IPS-15b (cell line): ENCODE measurements at regions not wholly inside any gene's neighbourhood (a gene's known extent, or its start where the extent isn't known, plus 50 kb on each side); places are given as distances from the start of the nearest gene placed in this dataset.
"Not testable (repeated sequence)": the region's sequence is repeated elsewhere in the genome, so short reads cannot be mapped to it uniquely, and the experiment has no call there.

Experiments used
- H3K27me3 ChIP-seq: one replicate; pipeline ENCODE4 v1.6.1; 2013; ENCODE audit warnings: low read length; ENCODE audit not compliant: control insufficient read depth, insufficient read depth
- H3K36me3 ChIP-seq: one replicate; pipeline ENCODE4 v1.6.1; 2013; ENCODE audit warnings: low read length; ENCODE audit not compliant: control insufficient read depth, insufficient read depth
- H3K4me1 ChIP-seq: one replicate; pipeline ENCODE4 v1.6.1; 2013; ENCODE audit warnings: mild to moderate bottlenecking, low read length; ENCODE audit not compliant: control insufficient read depth, insufficient read depth
- H3K4me3 ChIP-seq: one replicate; pipeline ENCODE4 v1.5.1; 2013; ENCODE audit warnings: low read depth, low read length
- H3K9ac ChIP-seq: one replicate; pipeline ENCODE4 v1.6.1; 2013; ENCODE audit warnings: low read depth, mild to moderate bottlenecking, low read length
- H3K9me3 ChIP-seq: one replicate; pipeline ENCODE4 v1.6.1; 2013; ENCODE audit warnings: mild to moderate bottlenecking, low read length; ENCODE audit not compliant: control insufficient read depth, insufficient read depth

GRCh38 chr12:67483871-67484554 lies 164.5 kb upstream of the DYRK2 start:
- H3K4me1 ChIP-seq: no peaks in the 10 kb centered on the region
- H3K4me3 ChIP-seq: no peak overlapping the region
- no peaks in the 10 kb centered on the region for H3K27me3 ChIP-seq
- H3K9me3 ChIP-seq: no peaks in the 10 kb centered on the region
- no peak overlapping the region for H3K9ac ChIP-seq
- H3K36me3 ChIP-seq: no peaks in the 10 kb centered on the region

GRCh38 chr12:67484791-67485480 lies 163.6 kb upstream of the DYRK2 start:
- no peak overlapping the region for H3K9ac ChIP-seq
- H3K9me3 ChIP-seq: no peaks in the 10 kb centered on the region
- no peak overlapping the region for H3K4me3 ChIP-seq
- H3K4me1 ChIP-seq: no peaks in the 10 kb centered on the region
- no peaks in the 10 kb centered on the region for H3K27me3 ChIP-seq
- H3K36me3 ChIP-seq: no peaks in the 10 kb centered on the region

- no peaks in the 10 kb centered on the region for H3K27me3 ChIP-seq
- no peaks in the 10 kb centered on the region for H3K9me3 ChIP-seq
- no peak overlapping the region for H3K9ac ChIP-seq
- H3K36me3 ChIP-seq: no peaks in the 10 kb centered on the region
- no peaks in the 10 kb centered on the region for H3K4me1 ChIP-seq
- H3K4me3 ChIP-seq: no peak overlapping the region
Observed at GRCh38 chr12:67486671-67487070, 161.9 kb upstream of the DYRK2 start.

- not testable (repeated sequence) for H3K27me3 ChIP-seq, H3K9ac ChIP-seq, H3K4me1 ChIP-seq, H3K9me3 ChIP-seq, H3K36me3 ChIP-seq, H3K4me3 ChIP-seq
Observed at GRCh38 chr12:67488349-67488748, 160.2 kb upstream of the DYRK2 start.

GRCh38 chr12:67489007-67489406 lies 159.5 kb upstream of the DYRK2 start:
- Histone ChIP-seq H3K4me1 (no peaks in the 10 kb centered on the region), H3K36me3 (no peaks in the 10 kb centered on the region), H3K9me3 (no peaks in the 10 kb centered on the region), H3K27me3 (no peaks in the 10 kb centered on the region), H3K9ac (no peak overlapping the region), H3K4me3 (no peak overlapping the region)

GRCh38 chr12:67496581-67496980 lies 152.0 kb upstream of the DYRK2 start:
- Histone ChIP-seq H3K36me3 (no peaks in the 10 kb centered on the region), H3K4me1 (no peaks in the 10 kb centered on the region), H3K27me3 (no peaks in the 10 kb centered on the region), H3K9me3 (no peaks in the 10 kb centered on the region), H3K4me3 (no peak overlapping the region), H3K9ac (no peak overlapping the region)

- Histone ChIP-seq H3K36me3 (no peaks in the 10 kb centered on the region), H3K4me1 (no peaks in the 10 kb centered on the region), H3K27me3 (no peaks in the 10 kb centered on the region), H3K9me3 (no peaks in the 10 kb centered on the region), H3K4me3 (no peak overlapping the region), H3K9ac (no peak overlapping the region)
Observed at GRCh38 chr12:67498991-67499390, 149.6 kb upstream of the DYRK2 start.

- Histone ChIP-seq H3K27me3 (no peaks in the 10 kb centered on the region), H3K4me3 (no peak overlapping the region), H3K9ac (no peak overlapping the region), H3K4me1 (no peaks in the 10 kb centered on the region), H3K9me3 (no peaks in the 10 kb centered on the region), H3K36me3 (no peaks in the 10 kb centered on the region)
Observed at GRCh38 chr12:67501362-67501761, 147.2 kb upstream of the DYRK2 start.

GRCh38 chr12:67504026-67504425 lies 144.5 kb upstream of the DYRK2 start:
- H3K9ac ChIP-seq: no peak overlapping the region

GRCh38 chr12:67506739-67507138 lies 141.8 kb upstream of the DYRK2 start:
- Histone ChIP-seq H3K36me3 (no peaks in the 10 kb centered on the region), H3K9me3 (no peaks in the 10 kb centered on the region), H3K4me3 (no peak overlapping the region), H3K27me3 (no peaks in the 10 kb centered on the region), H3K4me1 (peaks cover 8% of the 10 kb centered on the region), H3K9ac (no peak overlapping the region)

More at GRCh38 chr12:67504026-67504425, 144.5 kb upstream of the DYRK2 start:
- no peaks in the 10 kb centered on the region for H3K27me3 ChIP-seq
- H3K4me1 ChIP-seq: peaks cover 8% of the 10 kb centered on the region
- H3K4me3 ChIP-seq: no peak overlapping the region
- no peaks in the 10 kb centered on the region for H3K9me3 ChIP-seq
- H3K36me3 ChIP-seq: no peaks in the 10 kb centered on the region

- Histone ChIP-seq H3K9ac (no peak overlapping the region), H3K36me3 (no peaks in the 10 kb centered on the region), H3K4me1 (peaks cover 8% of the 10 kb centered on the region), H3K4me3 (no peak overlapping the region), H3K27me3 (no peaks in the 10 kb centered on the region), H3K9me3 (no peaks in the 10 kb centered on the region)
Observed at GRCh38 chr12:67508830-67509229, 139.7 kb upstream of the DYRK2 start.

GRCh38 chr12:67509666-67510386 lies 138.7 kb upstream of the DYRK2 start:
- Histone ChIP-seq H3K4me3 (no peak overlapping the region), H3K4me1 (peaks cover 9% of the 10 kb centered on the region), H3K27me3 (no peaks in the 10 kb centered on the region), H3K9me3 (no peaks in the 10 kb centered on the region), H3K9ac (no peak overlapping the region), H3K36me3 (no peaks in the 10 kb centered on the region)
